ENCODE measurements at regions not wholly inside any gene's neighbourhood (a gene's known extent, or its start where the extent isn't known, plus 50 kb on each side); places are given as distances from the start of the nearest gene placed in this dataset.

DNA sequence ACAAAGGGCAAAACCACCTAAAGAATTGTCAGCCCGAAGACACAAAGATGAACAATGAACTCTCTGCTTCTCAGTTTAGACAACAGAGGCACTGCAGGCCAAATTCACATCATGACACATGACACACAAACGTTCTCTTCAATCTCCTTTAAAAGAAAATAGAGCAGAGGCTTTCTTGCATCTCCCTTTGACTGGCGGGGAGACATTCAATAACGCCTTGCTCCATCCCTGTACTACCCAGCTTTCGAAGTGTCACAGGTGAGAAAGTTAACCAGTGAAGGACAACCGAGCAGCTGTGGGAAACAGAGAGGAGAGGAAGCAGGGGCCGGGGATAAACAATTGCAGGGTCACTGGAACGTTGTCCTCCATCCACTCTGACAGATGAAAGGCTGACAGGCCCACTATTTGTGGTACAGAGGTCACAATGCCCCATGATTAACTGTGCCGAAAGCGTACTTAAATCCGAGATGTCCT is 130.8 kb downstream of the PHLDA1 start (continued):
- TF ChIP-seq EEA1 (CRISPR knock-in tag; IDR thresholded peaks at IDR 0.05; ENCODE audit: borderline replicate concordance) (no peak), ZNF232 (CRISPR knock-in tag; IDR thresholded peaks at IDR 0.05; ENCODE audit: borderline replicate concordance) (0 out of 2 replicates have a peak, but pooled peaks have one; percentile 67), DPF2 (CRISPR knock-in tag; IDR thresholded peaks at IDR 0.05; ENCODE audit: borderline replicate concordance, low read depth) (peak; percentile 84), SRF (IDR thresholded peaks at IDR 0.05; ENCODE audit: low read depth, low read length) (no peak), CENPT (CRISPR knock-in tag; IDR thresholded peaks at IDR 0.05; ENCODE audit: low read depth) (no peak), ZFP90 (CRISPR knock-in tag; IDR thresholded peaks at IDR 0.05; ENCODE audit: borderline replicate concordance) (0 out of 2 replicates have a peak, but pooled peaks have one; percentile 33), SRSF4 (IDR thresholded peaks at IDR 0.05; ENCODE audit: low read depth, low read length, poor library complexity, severe bottlenecking) (no peak), ADNP (CRISPR knock-in tag; IDR thresholded peaks at IDR 0.05) (no peak), PRMT3 (CRISPR knock-in tag; IDR thresholded peaks at IDR 0.05; ENCODE audit: borderline replicate concordance, low read depth) (0 out of 2 replicates have a peak, but pooled peaks have one; percentile 34), SIN3A (IDR thresholded peaks at IDR 0.05; ENCODE audit: borderline replicate concordance, low read depth, low read length) (no peak), CCAR2 (optimal IDR thresholded peaks at IDR 0.05; ENCODE audit: low read depth, low read length) (peak; percentile 16), ZNF660 (CRISPR knock-in tag; IDR thresholded peaks at IDR 0.05; ENCODE audit: borderline replicate concordance, low read depth) (no peak), SOX5 (CRISPR knock-in tag; IDR thresholded peaks at IDR 0.05; ENCODE audit: borderline replicate concordance) (peak; percentile 94), ZMYM4 (CRISPR knock-in tag; IDR thresholded peaks at IDR 0.05) (peak; percentile 92), SPEN (CRISPR knock-in tag; IDR thresholded peaks at IDR 0.05; ENCODE audit: low read depth) (peak; percentile 45; the same call in 1 of the 2 replicates), SMARCE1 (IDR thresholded peaks at IDR 0.05; ENCODE audit: borderline replicate concordance) (no peak), THYN1 (CRISPR knock-in tag; IDR thresholded peaks at IDR 0.05; ENCODE audit: borderline replicate concordance, low read depth) (no peak)
- TF ChIP-seq, protein P1, sequence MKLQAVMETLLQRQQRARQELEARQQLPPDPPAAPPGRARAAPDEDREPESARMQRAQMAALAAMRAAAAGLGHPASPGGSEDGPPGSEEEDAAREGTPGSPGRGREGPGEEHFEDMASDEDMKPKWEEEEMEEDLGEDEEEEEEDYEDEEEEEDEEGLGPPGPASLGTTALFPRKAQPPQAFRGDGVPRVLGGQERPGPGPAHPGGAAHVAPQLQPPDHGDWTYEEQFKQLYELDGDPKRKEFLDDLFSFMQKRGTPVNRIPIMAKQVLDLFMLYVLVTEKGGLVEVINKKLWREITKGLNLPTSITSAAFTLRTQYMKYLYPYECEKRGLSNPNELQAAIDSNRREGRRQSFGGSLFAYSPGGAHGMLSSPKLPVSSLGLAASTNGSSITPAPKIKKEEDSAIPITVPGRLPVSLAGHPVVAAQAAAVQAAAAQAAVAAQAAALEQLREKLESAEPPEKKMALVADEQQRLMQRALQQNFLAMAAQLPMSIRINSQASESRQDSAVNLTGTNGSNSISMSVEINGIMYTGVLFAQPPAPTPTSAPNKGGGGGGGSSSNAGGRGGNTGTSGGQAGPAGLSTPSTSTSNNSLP (IDR thresholded peaks at IDR 0.05; ENCODE audit: low read depth, low read length), result peak; percentile 72
- TF ChIP-seq, protein P2, sequence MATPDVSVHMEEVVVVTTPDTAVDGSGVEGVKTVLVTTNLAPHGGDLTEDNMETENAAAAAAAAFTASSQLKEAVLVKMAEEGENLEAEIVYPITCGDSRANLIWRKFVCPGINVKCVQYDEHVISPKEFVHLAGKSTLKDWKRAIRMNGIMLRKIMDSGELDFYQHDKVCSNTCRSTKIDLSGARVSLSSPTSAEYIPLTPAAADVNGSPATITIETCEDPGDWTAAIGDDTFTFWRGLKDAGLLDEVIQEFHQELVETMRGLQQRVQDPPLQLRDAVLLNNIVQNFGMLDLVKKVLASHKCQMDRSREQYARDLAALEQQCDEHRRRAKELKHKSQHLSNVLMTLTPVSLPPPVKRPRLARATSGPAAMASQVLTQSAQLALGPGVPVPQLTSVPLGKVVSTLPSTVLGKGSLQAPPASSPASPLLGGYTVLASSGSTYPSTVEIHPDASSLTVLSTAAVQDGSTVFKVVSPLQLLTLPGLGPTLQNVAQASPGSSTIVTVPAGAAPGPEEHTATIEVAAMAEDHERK (CRISPR knock-in tag; IDR thresholded peaks at IDR 0.05; ENCODE audit: low read depth), result no peak
- TF ChIP-seq, protein P3, sequence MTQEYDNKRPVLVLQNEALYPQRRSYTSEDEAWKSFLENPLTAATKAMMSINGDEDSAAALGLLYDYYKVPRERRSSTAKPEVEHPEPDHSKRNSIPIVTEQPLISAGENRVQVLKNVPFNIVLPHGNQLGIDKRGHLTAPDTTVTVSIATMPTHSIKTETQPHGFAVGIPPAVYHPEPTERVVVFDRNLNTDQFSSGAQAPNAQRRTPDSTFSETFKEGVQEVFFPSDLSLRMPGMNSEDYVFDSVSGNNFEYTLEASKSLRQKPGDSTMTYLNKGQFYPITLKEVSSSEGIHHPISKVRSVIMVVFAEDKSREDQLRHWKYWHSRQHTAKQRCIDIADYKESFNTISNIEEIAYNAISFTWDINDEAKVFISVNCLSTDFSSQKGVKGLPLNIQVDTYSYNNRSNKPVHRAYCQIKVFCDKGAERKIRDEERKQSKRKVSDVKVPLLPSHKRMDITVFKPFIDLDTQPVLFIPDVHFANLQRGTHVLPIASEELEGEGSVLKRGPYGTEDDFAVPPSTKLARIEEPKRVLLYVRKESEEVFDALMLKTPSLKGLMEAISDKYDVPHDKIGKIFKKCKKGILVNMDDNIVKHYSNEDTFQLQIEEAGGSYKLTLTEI (CRISPR knock-in tag; conservative IDR thresholded peaks at IDR 0.05), result no peak
- TF ChIP-seq, protein P4, sequence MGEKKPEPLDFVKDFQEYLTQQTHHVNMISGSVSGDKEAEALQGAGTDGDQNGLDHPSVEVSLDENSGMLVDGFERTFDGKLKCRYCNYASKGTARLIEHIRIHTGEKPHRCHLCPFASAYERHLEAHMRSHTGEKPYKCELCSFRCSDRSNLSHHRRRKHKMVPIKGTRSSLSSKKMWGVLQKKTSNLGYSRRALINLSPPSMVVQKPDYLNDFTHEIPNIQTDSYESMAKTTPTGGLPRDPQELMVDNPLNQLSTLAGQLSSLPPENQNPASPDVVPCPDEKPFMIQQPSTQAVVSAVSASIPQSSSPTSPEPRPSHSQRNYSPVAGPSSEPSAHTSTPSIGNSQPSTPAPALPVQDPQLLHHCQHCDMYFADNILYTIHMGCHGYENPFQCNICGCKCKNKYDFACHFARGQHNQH (CRISPR knock-in tag; IDR thresholded peaks at IDR 0.05), result peak; percentile 80
- TF ChIP-seq, protein P5, sequence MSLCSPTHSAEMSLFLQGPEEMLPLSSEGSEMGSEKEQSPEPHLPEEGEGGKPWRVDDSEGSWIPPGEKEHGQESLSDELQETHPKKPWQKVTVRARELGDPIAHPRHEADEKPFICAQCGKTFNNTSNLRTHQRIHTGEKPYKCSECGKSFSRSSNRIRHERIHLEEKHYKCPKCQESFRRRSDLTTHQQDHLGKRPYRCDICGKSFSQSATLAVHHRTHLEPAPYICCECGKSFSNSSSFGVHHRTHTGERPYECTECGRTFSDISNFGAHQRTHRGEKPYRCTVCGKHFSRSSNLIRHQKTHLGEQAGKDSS (CRISPR knock-in tag; IDR thresholded peaks at IDR 0.05; ENCODE audit: borderline replicate concordance, low read depth), result no peak
- TF ChIP-seq, protein P6, sequence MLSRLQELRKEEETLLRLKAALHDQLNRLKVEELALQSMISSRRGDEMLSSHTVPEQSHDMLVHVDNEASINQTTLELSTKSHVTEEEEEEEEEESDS (CRISPR knock-in tag; IDR thresholded peaks at IDR 0.05; ENCODE audit: borderline replicate concordance), result no peak
